OCI-LY1 (cell line): ENCODE measurements at regions not wholly inside any gene's neighbourhood (a gene's known extent, or its start where the extent isn't known, plus 50 kb on each side); places are given as distances from the start of the nearest gene placed in this dataset.

Experiments
- EZH2 ChIP-seq: fragments of 200-600 bp; sonication (generic), shearing (Covaris generic); IDR thresholded peaks from 2 replicates; pipeline ENCODE4 v1.8.0; 2017; ENCODE audit warnings: borderline replicate concordance, mixed run types, mild to moderate bottlenecking, antibody characterized with exemption, low read length, moderate library complexity, mixed read lengths
- TF ChIP-seq, protein P1 (sequence below): fragments of 200-600 bp; sonication (generic), shearing (Covaris generic); IDR thresholded peaks from 2 replicates; pipeline ENCODE4 v1.5.1; 2017; ENCODE audit warnings: mild to moderate bottlenecking, antibody characterized with exemption, low read length, moderate library complexity, mixed read lengths

- TF ChIP-seq, protein P1, sequence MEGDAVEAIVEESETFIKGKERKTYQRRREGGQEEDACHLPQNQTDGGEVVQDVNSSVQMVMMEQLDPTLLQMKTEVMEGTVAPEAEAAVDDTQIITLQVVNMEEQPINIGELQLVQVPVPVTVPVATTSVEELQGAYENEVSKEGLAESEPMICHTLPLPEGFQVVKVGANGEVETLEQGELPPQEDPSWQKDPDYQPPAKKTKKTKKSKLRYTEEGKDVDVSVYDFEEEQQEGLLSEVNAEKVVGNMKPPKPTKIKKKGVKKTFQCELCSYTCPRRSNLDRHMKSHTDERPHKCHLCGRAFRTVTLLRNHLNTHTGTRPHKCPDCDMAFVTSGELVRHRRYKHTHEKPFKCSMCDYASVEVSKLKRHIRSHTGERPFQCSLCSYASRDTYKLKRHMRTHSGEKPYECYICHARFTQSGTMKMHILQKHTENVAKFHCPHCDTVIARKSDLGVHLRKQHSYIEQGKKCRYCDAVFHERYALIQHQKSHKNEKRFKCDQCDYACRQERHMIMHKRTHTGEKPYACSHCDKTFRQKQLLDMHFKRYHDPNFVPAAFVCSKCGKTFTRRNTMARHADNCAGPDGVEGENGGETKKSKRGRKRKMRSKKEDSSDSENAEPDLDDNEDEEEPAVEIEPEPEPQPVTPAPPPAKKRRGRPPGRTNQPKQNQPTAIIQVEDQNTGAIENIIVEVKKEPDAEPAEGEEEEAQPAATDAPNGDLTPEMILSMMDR, result no peak
- no peak for TF ChIP-seq EZH2
Observed at GRCh38 chr7:25665903-25666670, 437.8 kb upstream of the NPVF start.
